Activated T-cell treated with anti-CD3 and anti-CD28 coated beads for 24 hours (primary cell): ENCODE measurements at regions not wholly inside any gene's neighbourhood (a gene's known extent, or its start where the extent isn't known, plus 50 kb on each side); places are given as distances from the start of the nearest gene placed in this dataset.
A peak's percentile ranks its signal among the peaks of the same experiment; 100 is the strongest.

Experiments
- DNase-seq: peaks from one replicate; pipeline ENCODE4 v3.0.0-alpha.2; 2020; ENCODE audit warnings: low read depth

DNA sequence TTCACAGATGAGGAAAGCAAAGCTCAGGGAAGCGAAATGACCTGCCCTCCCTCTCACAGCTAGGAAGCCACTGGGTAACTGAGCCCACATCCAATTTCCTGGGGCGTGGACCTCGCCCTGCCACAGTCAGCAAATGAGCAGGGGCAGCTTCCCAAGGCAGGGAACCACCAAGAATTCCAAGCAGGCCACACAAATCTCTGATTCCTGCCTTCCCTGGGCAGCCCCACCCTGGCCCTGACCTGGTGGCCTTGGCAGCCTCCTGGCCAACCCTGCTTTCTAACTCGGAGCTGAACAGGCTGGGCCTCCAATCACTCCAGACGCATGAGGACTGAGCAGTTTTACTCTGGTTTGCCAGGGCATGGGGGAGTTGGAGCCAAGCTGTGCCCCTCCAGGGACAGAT lies 203.7 kb upstream of the TLE3 start:
- DNase-seq = no peak

DNA sequence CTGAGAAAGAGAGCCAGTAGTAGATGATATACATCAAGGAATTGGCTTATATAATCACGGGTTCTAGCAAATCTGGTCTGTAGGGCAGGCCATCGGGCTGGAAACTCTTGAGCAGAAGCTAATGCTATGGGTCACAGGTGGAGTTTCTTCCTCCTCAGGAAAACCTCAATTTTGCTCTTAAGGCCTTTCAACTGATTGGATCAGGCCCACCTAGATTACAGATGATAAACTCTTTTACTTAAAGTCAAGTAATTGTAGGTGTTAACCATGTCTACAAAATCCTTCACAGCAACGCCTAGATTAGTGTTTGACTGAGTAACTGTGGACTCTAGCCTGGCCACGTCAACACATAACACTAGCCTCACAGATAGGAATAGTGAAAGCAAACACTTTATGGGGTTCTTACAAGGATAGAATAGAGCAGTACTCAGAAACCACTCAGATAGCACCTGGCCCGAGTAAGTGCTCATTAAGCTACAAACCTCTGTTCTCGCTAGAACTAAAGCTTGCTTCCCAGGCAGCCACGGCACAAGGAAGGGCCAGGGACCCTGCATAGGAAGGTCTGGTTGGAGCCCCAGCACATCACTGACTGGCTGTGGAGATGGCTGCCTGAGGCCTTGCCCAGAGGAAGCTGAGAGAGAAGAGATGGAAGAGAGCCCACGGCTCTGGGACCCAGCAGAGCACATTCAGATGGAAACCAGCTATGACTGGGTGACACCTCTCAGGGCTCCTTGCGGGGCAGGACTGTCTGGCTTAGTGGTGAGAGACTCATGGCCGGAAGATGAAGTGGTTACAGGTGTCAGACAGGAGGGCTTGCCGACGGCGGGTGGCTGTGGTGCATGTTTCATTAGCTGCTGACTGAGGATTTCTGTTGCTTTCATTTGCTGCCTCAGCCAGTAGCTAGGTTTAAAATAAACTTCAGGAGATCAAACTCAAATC lies 202.5 kb upstream of the TLE3 start:
- peak; percentile 62 for DNase-seq

- DNase-seq = no peak
Observed at GRCh38 chr15:70297465-70298058, 199.8 kb upstream of the TLE3 start.

DNA sequence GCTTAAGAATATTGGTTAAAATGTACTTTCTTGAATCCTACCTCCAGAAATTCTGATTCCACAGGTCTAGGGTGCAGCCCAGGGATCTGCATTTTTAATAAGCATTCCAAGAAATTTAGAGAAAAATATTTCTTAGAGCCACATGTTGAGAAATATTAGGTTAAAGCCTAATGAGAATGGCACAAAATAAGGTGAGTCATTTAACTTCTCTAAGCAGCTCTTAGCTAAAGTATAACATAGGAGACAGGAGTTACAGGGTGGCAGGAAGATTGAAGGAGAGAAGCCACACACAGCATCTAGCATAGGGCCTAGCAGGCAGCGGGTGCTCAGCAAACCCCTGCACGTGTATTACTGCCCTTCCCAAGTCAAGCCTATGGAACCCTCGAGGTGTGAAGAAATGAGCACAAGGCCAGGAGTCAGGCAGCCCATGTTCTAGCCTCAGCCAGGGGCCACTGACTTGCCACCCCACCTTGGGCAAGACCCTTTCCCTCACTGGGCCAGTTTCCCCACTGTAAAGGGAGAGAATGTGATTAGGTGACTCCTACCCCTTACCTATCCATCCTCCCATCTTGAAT lies 197.1 kb upstream of the TLE3 start:
- no peak for DNase-seq

- no peak for DNase-seq
Observed at GRCh38 chr15:70293591-70294470, 196.1 kb upstream of the TLE3 start.

DNA sequence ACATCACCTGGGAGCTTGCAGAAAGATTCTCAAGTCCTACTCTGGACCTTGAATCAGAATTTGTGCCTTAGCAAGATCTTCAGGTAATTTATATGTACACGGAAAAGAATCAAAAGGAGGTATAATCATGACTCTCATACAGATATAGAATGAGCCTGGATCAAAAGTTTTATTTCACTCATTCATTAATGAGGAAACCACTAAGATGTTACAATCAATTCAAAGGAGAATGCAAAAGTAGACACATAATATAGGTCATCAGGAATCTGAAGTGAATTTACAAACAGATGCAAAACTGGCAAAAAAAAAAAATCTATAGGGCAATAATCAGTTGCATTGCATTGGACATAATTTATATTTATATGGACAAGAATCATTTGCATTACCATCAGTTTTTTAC lies 195.4 kb upstream of the TLE3 start:
- no peak for DNase-seq

- no peak for DNase-seq
Observed at GRCh38 chr15:70292076-70292760, 194.5 kb upstream of the TLE3 start.

DNA sequence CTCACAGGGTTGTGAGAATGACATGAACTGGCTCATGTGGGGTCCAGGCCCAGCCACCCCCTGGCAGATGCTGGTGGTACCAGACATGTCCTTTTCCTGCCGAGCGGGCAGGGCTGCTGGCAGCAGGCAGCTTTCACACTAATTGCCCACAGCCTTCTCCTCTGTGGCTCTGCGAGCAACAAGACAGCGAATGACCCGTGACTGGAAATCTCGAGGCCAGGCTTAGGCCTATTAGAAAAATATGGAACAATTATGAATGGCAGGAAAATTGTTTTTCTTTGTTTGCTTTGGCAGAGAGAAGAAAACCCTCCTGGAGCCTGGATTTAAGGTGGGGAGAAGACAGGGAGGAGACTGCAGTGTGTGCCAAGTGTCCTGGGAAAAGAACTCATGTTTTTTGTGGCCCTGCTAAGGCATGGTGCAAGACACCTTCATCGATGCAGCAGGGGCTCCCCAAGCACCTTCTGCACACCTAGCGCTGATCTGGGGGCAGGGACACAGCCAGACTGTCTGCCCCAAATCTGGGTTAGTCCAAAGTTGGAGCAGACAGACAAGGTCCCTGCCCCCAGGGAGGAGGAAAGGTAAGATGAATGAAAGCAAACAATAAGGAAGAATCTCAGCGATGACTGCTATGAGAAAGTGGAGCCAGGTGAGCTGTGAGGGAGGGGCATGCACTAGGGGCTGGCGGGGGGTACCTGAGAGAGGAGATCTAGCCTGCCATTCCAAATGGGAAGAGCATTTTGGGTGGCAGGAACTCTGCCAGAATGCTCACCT lies 193.8 kb upstream of the TLE3 start:
- no peak for DNase-seq

GRCh38 chr15:70290708-70291107 lies 193.0 kb upstream of the TLE3 start:
- no peak for DNase-seq

DNA sequence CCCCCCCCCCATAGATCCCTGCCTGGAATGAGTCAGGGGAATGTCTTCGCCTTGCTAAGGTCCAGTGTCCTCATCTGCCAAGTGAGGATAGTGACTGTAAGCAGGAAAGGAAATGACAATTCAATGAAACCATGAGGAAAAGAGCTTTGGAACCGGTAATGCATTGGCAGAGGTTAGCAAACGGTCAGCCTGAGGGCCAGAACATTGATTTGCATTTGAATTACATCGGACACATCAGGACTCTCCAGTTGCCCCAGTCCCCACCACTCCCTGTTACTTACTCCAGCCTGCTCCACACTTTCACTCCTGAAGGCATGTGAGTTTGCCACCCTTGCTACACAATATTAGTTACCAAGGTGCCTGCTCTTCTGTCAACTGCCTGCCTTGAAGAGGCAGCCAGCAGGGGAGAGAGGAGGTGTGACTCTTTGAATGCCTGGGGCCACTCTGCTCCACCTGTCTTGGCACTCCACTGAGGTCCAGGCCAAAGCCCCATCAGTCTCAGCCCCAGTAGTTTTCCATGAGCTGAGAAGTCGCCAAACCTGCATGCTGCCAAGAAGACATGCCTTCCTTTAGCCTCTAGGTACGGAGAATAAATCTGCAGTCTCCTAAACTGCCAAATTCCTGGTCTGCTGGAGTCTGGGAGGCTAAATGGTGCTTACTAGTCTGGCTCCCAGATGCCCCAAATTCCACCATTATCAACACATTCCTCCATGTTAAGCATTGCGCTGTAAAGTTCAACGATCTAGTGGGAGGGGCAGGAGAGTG lies 191.7 kb upstream of the TLE3 start:
- no peak for DNase-seq

DNA sequence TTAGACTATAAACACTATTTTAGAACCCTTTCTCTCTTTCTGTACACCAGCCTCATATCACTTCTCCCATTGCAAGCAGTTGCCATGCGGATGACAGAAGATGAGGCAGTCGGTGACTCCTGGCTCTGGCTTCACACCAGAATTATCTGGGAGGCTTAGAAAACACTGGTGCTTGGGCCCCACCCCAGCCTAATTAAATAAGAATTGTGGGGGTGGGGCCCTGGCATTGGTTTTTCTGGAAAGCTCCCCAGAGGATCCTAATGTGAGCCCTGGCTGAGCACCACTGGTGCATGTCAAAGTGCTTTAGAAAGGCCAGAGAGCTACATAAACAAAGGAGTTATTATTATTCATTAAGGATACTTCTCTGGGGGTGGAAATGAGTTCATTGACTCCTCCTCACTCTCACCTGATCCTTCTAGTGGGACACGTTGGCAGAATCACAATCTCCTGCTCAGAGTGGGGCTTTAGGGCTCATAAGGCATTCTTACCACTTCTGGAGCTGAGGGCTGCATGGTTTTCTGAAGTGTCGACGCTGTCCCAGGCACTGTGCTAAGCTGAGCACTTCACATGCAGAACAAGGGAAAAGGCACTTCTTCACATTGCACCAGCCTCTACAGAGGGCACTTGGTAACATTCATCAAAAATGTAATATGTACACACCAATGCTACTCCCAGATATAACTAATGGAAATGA lies 188.5 kb upstream of the TLE3 start:
- no peak for DNase-seq

DNA sequence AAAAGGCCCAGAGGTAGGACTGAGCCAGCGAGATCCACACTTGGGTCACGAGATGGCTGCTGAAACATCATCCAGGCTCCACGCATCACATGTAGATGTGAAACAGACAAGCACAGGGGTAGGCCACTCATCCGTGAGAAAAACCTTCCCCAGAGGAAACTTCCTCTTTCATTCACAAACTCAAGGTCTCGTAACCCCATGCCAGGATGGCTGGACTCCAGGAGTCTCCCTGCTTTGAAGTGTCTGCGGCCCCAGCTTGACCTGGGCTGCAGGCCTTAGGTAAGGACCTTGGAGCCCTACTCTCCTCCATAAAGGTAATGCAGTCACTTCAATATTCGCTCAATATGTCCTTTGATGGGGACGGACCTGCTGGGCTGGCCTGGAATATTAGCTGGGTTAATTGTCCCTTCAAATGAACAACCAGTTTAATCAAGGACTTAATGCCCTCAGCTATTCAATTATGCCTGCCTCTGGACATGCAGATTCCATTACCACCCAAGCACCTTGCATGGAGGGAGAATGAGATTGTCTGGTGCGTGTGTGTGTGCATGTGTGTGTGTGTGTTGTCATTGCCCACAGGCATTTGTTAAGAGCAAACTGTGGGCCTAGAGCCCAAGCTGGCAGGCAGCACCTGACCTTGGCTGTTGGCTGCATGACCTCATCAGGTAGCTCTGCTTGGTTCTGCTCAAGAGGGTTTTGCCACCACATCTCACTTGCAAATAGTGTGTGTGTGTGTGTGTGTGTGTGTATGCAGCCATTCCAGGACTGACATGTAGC lies 186.9 kb upstream of the TLE3 start:
- no peak for DNase-seq

GRCh38 chr15:70283511-70283910 lies 185.8 kb upstream of the TLE3 start:
- DNase-seq = no peak

DNA sequence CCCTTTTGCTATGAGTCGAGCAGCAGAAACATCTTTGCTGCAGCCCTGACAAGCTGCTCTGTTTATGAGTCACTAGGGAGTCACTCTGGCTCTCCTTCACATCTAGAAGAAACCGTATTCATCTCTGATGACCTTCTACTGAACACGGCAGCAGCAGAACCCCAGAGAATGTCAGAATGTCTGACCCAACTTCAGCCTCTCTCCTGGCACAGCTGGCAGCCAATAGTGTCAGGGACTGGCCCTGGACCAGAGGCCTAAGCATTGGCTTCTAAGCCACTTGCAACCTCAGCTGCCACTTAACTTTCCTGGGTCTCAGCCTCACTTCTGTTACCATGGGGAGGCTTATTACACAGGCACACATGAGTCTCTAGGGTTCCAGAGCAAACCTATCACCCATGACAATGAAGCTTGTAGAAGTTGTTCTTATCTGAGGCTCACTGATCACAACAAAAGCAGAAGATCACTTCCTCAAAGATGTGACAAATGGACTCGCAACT lies 184.1 kb upstream of the TLE3 start:
- no peak for DNase-seq

- DNase-seq = no peak
Observed at GRCh38 chr15:70281261-70281810, 183.6 kb upstream of the TLE3 start.

- DNase-seq = no peak
Observed at GRCh38 chr15:70280781-70281180, 183.1 kb upstream of the TLE3 start.

- DNase-seq = no peak
Observed at GRCh38 chr15:70279096-70279495, 181.4 kb upstream of the TLE3 start.

DNA sequence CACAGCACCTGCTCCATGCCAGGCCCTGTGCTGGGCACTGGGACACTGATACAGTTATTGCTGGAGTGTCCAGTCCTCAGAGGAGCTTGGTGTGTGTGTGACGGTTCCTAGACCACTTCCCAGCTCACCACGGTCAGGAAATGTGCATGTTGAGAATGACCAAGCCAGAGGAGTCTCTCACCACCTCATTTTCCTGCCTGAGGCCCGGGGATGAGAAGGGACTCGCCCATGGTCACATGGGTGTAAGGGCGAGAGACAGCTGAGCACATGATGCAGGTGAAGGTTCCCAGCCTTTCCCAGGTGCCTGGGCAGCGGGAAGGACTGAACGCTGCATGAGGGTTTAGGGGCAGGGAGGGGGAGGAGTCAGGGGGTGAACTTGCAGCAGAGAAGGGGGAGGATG lies 180.9 kb upstream of the TLE3 start:
- DNase-seq = no peak
